ENCODE measurements at regions not wholly inside any gene's neighbourhood (a gene's known extent, or its start where the extent isn't known, plus 50 kb on each side); places are given as distances from the start of the nearest gene placed in this dataset.
"Not testable (repeated sequence)": the region's sequence is repeated elsewhere in the genome, so short reads cannot be mapped to it uniquely, and the experiment has no call there.

DNA sequence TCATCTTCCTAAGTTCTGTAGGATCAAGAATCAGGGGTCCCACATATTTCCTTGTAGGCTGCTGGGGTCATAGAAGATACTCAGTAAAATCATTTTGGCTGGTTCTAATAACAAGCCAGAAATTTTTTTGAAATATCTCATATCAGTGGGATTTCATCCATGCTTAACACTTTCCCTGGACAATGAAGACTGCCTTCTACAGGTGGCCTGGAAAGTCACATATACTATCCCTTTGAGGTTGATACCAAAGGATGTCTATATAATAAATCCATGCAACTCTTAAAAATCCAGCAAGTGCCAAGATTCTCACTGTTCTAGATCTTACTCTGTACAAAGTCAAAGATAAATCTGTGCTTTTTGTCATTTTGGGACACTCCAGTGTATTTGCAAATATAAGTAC lies 225.8 kb upstream of the NEBL start:
- no peaks in the 10 kb centered on the region for H3K36me3 ChIP-seq (ENCODE audit: control insufficient read depth in 3 of 3, insufficient read depth in 2 of 3, low read depth in 1 of 3, low read length in 3 of 3)
- no peak for DNase-seq
- H3K4me3 ChIP-seq (ENCODE audit: low read depth in 1 of 3, low read length in 3 of 3), result no peak overlapping the region
- no peak overlapping the region for H3K27ac ChIP-seq (ENCODE audit: low read depth in 1 of 3, low read length in 2 of 3)
- H3K27me3 ChIP-seq (ENCODE audit: control insufficient read depth in 3 of 3, insufficient read depth in 3 of 3, low read length in 3 of 3), result no peaks in the 10 kb centered on the region
- H3K4me1 ChIP-seq (ENCODE audit: control insufficient read depth in 3 of 3, insufficient read depth in 2 of 3, low read depth in 1 of 3, low read length in 2 of 3), result no peaks in the 10 kb centered on the region
- FAIRE-seq, result no peak
- H3K9me3 ChIP-seq (ENCODE audit: control insufficient read depth in 2 of 2, insufficient read depth in 1 of 2, low read depth in 1 of 2, low read length in 1 of 2), result no peaks in the 10 kb centered on the region

DNA sequence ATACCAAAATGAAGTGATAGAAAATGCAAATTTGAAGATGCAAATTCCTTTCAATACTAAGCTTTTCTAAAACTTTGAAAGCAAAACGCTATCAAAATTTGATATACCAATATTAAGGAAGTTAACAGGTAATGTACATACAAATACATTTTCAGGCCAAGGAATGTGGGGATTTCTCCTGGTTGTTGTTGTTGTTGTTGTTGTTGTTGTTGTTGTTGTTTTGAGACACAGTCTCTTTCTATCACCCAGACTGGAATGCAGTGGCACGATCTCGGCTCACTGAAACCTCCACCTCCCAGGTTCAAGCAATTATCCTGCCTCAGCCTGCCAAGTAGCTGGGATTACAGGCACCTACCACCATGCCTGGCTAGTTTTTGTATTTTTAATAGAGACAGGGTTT lies 224.7 kb upstream of the NEBL start:
- H3K36me3 ChIP-seq (ENCODE audit: control insufficient read depth in 3 of 3, insufficient read depth in 2 of 3, low read depth in 1 of 3, low read length in 3 of 3); H3K27me3 ChIP-seq (ENCODE audit: control insufficient read depth in 3 of 3, insufficient read depth in 3 of 3, low read length in 3 of 3); H3K4me3 ChIP-seq (ENCODE audit: low read depth in 1 of 3, low read length in 3 of 3); H3K27ac ChIP-seq (ENCODE audit: low read depth in 1 of 3, low read length in 2 of 3); FAIRE-seq; H3K9me3 ChIP-seq (ENCODE audit: control insufficient read depth in 2 of 2, insufficient read depth in 1 of 2, low read depth in 1 of 2, low read length in 1 of 2); H3K4me1 ChIP-seq (ENCODE audit: control insufficient read depth in 3 of 3, insufficient read depth in 2 of 3, low read depth in 1 of 3, low read length in 2 of 3); DNase-seq: not testable (repeated sequence)
- WGBS, 3 donors, result 88 to 95% (median 94%) methylated on average over 3 of the region's 3 CpGs

DNA sequence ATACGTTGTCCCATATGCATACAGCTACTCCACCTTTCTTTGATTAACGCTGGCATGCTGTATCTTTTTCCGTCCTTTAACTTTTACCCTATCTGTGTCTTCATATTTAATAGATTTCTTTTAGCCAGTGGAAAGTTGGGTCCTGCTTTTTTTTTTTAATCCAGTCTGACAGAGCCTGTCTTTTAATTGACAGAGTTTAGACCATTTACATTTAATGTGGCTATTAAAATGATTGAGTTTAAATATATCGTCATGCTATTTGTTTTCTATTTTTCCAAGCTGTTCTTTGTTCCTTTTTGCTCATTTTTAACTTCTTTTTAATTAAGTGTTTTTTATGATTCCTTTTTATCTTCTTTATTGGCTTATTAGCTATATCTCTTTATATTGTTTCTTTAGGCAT lies 217.6 kb upstream of the NEBL start:
- Histone ChIP-seq H3K27me3 (ENCODE audit: control insufficient read depth in 3 of 3, insufficient read depth in 3 of 3, low read length in 3 of 3) (peaks cover 0 to 2% (median 0%) of the 10 kb centered on the region in 3 donors), H3K36me3 (ENCODE audit: control insufficient read depth in 3 of 3, insufficient read depth in 2 of 3, low read depth in 1 of 3, low read length in 3 of 3) (no peaks in the 10 kb centered on the region), H3K4me3 (ENCODE audit: low read depth in 1 of 3, low read length in 3 of 3) (no peak overlapping the region), H3K9me3 (ENCODE audit: control insufficient read depth in 2 of 2, insufficient read depth in 1 of 2, low read depth in 1 of 2, low read length in 1 of 2) (no peaks in the 10 kb centered on the region), H3K27ac (ENCODE audit: low read depth in 1 of 3, low read length in 2 of 3) (no peak overlapping the region), H3K4me1 (ENCODE audit: control insufficient read depth in 3 of 3, insufficient read depth in 2 of 3, low read depth in 1 of 3, low read length in 2 of 3) (no peaks in the 10 kb centered on the region)
- DNase-seq, result no peak
- FAIRE-seq, result no peak
- 76 to 91% (median 79%) methylated on average over 4 of the region's 4 CpGs for WGBS, 3 donors

GRCh38 chr10:21110358-21110757 lies 213.2 kb upstream of the NEBL start:
- no peak for FAIRE-seq
- H3K27me3 ChIP-seq (ENCODE audit: control insufficient read depth in 3 of 3, insufficient read depth in 3 of 3, low read length in 3 of 3), result no peaks in the 10 kb centered on the region
- no peaks in the 10 kb centered on the region for H3K9me3 ChIP-seq (ENCODE audit: control insufficient read depth in 2 of 2, insufficient read depth in 1 of 2, low read depth in 1 of 2, low read length in 1 of 2)
- no peaks in the 10 kb centered on the region for H3K36me3 ChIP-seq (ENCODE audit: control insufficient read depth in 3 of 3, insufficient read depth in 2 of 3, low read depth in 1 of 3, low read length in 3 of 3)
- H3K27ac ChIP-seq (ENCODE audit: low read depth in 1 of 3, low read length in 2 of 3), result no peak overlapping the region
- no peaks in the 10 kb centered on the region for H3K4me1 ChIP-seq (ENCODE audit: control insufficient read depth in 3 of 3, insufficient read depth in 2 of 3, low read depth in 1 of 3, low read length in 2 of 3)
- WGBS, 3 donors, result 74 to 83% (median 78%) methylated on average over 2 of the region's 2 CpGs
- no peak overlapping the region for H3K4me3 ChIP-seq (ENCODE audit: low read depth in 1 of 3, low read length in 3 of 3)
- no peak for DNase-seq

- not testable (repeated sequence) for H3K4me1 ChIP-seq (ENCODE audit: control insufficient read depth in 3 of 3, insufficient read depth in 2 of 3, low read depth in 1 of 3, low read length in 2 of 3); DNase-seq; H3K36me3 ChIP-seq (ENCODE audit: control insufficient read depth in 3 of 3, insufficient read depth in 2 of 3, low read depth in 1 of 3, low read length in 3 of 3); H3K4me3 ChIP-seq (ENCODE audit: low read depth in 1 of 3, low read length in 3 of 3); H3K27me3 ChIP-seq (ENCODE audit: control insufficient read depth in 3 of 3, insufficient read depth in 3 of 3, low read length in 3 of 3); H3K27ac ChIP-seq (ENCODE audit: low read depth in 1 of 3, low read length in 2 of 3); H3K9me3 ChIP-seq (ENCODE audit: control insufficient read depth in 2 of 2, insufficient read depth in 1 of 2, low read depth in 1 of 2, low read length in 1 of 2); FAIRE-seq
- 80 to 81% (median 80%) methylated on average over 4 of the region's 4 CpGs for WGBS, 3 donors
These were observed 209.8 kb upstream of the NEBL start for GRCh38 chr10:21106931-21107330.

DNA sequence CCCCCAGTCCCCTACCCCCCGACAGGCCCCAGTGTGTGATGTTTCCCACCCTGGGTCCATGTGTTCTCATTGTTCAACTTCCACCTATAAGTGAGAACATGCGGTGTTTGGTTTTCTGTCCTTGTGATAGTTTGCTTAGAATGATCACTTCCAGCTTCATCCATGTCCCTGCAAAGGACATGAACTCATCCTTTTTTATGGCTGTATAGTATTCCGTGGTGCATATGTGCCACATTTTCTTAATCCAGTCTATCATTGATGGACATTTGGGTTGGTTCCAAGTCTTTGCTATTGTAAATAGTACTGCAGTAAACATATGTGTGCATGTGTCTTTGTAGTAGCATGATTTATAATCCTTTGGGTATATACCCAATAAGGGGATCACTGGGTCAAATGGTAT lies 208.2 kb upstream of the NEBL start:
- not testable (repeated sequence) for H3K4me3 ChIP-seq (ENCODE audit: low read depth in 1 of 3, low read length in 3 of 3); H3K36me3 ChIP-seq (ENCODE audit: control insufficient read depth in 3 of 3, insufficient read depth in 2 of 3, low read depth in 1 of 3, low read length in 3 of 3); H3K9me3 ChIP-seq (ENCODE audit: control insufficient read depth in 2 of 2, insufficient read depth in 1 of 2, low read depth in 1 of 2, low read length in 1 of 2); DNase-seq; H3K27ac ChIP-seq (ENCODE audit: low read depth in 1 of 3, low read length in 2 of 3); FAIRE-seq; H3K4me1 ChIP-seq (ENCODE audit: control insufficient read depth in 3 of 3, insufficient read depth in 2 of 3, low read depth in 1 of 3, low read length in 2 of 3); H3K27me3 ChIP-seq (ENCODE audit: control insufficient read depth in 3 of 3, insufficient read depth in 3 of 3, low read length in 3 of 3)
- WGBS, 3 donors, result 60 to 91% (median 71%) methylated on average over 3 of the region's 3 CpGs

DNA sequence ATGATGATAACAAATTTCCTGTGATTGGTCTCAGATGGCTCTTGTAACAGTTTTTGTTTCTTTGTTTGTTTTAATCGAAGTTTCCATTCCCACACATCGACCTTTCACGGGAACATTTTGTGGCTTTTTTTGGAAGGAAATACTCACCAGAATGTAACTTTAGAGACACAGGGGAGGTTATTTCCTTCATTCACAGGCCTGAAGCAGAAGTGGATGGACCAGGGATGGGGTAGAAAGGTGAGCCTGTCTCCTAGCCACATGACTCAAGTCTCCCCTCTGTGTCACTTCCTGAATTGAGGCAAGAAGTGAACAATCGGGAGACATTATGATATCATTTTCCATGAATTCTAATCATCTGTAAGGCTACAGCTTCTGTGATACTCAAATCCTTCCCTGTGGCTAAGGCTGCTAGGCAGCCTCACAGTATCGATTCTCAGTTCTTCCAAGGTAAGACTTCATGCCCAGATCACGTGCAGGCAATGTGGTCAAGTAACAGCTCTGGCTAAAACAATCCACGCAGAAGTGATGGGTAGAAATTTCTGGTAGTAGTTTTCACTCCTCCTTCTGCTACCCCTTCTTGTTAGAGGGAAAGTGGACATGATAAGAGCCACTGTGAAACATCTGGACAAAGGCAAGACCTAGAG lies 203.9 kb upstream of the NEBL start:
- WGBS, 3 donors, result 51 to 61% (median 56%) methylated on average over 7 of the region's 7 CpGs
- Histone ChIP-seq H3K4me3 (ENCODE audit: low read depth in 1 of 3, low read length in 3 of 3) (no peak overlapping the region), H3K4me1 (ENCODE audit: control insufficient read depth in 3 of 3, insufficient read depth in 2 of 3, low read depth in 1 of 3, low read length in 2 of 3) (no peaks in the 10 kb centered on the region), H3K9me3 (ENCODE audit: control insufficient read depth in 2 of 2, insufficient read depth in 1 of 2, low read depth in 1 of 2, low read length in 1 of 2) (no peaks in the 10 kb centered on the region), H3K27ac (ENCODE audit: low read depth in 1 of 3, low read length in 2 of 3) (no peak overlapping the region), H3K27me3 (ENCODE audit: control insufficient read depth in 3 of 3, insufficient read depth in 3 of 3, low read length in 3 of 3) (no peaks in the 10 kb centered on the region), H3K36me3 (ENCODE audit: control insufficient read depth in 3 of 3, insufficient read depth in 2 of 3, low read depth in 1 of 3, low read length in 3 of 3) (no peaks in the 10 kb centered on the region)
- DNase-seq (no peak), FAIRE-seq (no peak)

DNA sequence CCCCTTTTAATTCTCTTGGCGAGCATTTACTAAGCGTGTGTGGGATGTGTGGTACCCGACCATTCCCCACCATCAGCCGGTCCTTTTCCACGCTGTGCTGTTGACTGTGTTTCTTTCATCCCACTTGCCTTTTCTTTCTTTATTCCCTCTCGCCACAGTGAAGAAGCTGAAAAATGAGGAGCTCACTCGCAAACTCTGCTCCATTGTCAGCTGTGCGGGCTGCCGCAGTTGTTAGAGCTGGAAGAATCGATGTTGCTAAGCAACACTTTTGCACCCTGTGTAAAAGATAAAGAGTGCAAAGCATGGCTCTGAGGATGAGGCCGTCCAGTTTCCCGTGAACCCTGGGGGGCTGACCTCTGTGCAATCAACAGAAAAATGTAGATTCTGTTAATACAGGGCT lies 203.1 kb upstream of the NEBL start:
- no peak overlapping the region for H3K4me3 ChIP-seq (ENCODE audit: low read depth in 1 of 3, low read length in 3 of 3)
- FAIRE-seq, result no peak
- no peaks in the 10 kb centered on the region for H3K4me1 ChIP-seq (ENCODE audit: control insufficient read depth in 3 of 3, insufficient read depth in 2 of 3, low read depth in 1 of 3, low read length in 2 of 3)
- WGBS, 3 donors, result 78 to 82% (median 81%) methylated on average over 12 of the region's 12 CpGs
- no peak overlapping the region for H3K27ac ChIP-seq (ENCODE audit: low read depth in 1 of 3, low read length in 2 of 3)
- DNase-seq, result no peak
- no peaks in the 10 kb centered on the region for H3K9me3 ChIP-seq (ENCODE audit: control insufficient read depth in 2 of 2, insufficient read depth in 1 of 2, low read depth in 1 of 2, low read length in 1 of 2)
- H3K27me3 ChIP-seq (ENCODE audit: control insufficient read depth in 3 of 3, insufficient read depth in 3 of 3, low read length in 3 of 3), result no peaks in the 10 kb centered on the region
- H3K36me3 ChIP-seq (ENCODE audit: control insufficient read depth in 3 of 3, insufficient read depth in 2 of 3, low read depth in 1 of 3, low read length in 3 of 3), result no peaks in the 10 kb centered on the region

DNA sequence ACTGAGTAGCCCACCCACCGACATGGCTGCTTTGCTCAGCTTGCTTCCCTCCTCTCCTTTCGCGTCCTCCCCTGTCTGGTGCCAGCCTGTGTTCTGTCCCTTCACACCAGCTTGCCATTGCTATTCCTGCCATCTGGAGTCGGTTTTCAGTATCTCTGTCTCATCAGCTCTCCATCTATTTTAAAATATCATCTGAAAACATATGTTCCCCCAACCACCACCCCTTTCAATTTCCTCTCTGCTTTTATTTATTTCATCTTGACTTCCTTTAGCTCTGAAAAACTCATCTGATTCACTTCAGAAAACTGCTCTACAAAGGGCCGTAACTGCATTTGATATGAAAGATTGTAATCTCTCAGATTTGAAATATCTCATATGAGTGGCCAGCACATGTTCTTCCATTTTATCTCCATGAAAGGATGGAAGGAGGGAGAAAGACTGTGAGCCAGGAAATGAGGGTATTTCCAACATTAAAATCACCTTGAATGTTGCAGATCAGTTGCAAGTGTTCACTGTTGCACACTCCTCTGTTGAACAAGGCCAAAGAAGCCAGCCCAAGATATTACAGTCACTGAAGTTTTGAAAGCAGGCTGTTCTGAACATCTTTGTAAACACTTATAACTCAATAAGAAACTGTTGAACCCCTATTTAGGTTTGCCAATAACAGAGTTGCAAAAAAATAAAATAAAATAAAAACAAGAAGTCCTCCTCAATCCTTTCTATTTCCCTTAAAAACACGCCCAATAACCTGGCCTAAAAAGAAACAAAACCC lies 202.4 kb upstream of the NEBL start:
- no peak overlapping the region for H3K27ac ChIP-seq (ENCODE audit: low read depth in 1 of 3, low read length in 2 of 3)
- H3K9me3 ChIP-seq (ENCODE audit: control insufficient read depth in 2 of 2, insufficient read depth in 1 of 2, low read depth in 1 of 2, low read length in 1 of 2), result no peaks in the 10 kb centered on the region
- WGBS, 3 donors, result 80 to 86% (median 81%) methylated on average over 6 of the region's 6 CpGs
- H3K36me3 ChIP-seq (ENCODE audit: control insufficient read depth in 3 of 3, insufficient read depth in 2 of 3, low read depth in 1 of 3, low read length in 3 of 3), result no peaks in the 10 kb centered on the region
- H3K4me1 ChIP-seq (ENCODE audit: control insufficient read depth in 3 of 3, insufficient read depth in 2 of 3, low read depth in 1 of 3, low read length in 2 of 3), result no peaks in the 10 kb centered on the region
- FAIRE-seq (no peak), DNase-seq (no peak)
- H3K4me3 ChIP-seq (ENCODE audit: low read depth in 1 of 3, low read length in 3 of 3), result no peak overlapping the region
- H3K27me3 ChIP-seq (ENCODE audit: control insufficient read depth in 3 of 3, insufficient read depth in 3 of 3, low read length in 3 of 3), result no peaks in the 10 kb centered on the region

Data from small intestine (tissue), 7 donors.